H9 (cell line): ENCODE measurements at regions not wholly inside any gene's neighbourhood (a gene's known extent, or its start where the extent isn't known, plus 50 kb on each side); places are given as distances from the start of the nearest gene placed in this dataset.

ENCODE experiments used
- DNase-seq: peaks from one replicate; pipeline ENCODE4 v3.0.0-alpha.2; 2017
- H2AFZ ChIP-seq: one replicate; pipeline ENCODE4 v1.6.1; 2013; ENCODE audit warnings: mild to moderate bottlenecking, low read length, control low read depth, moderate library complexity
- H2AK5ac ChIP-seq: 2 replicates; pipeline ENCODE4 v1.6.1; 2013; ENCODE audit warnings: low read length, control low read depth, mixed read lengths; ENCODE audit not compliant: insufficient read length
- H2BK120ac ChIP-seq: one replicate; pipeline ENCODE4 v1.6.1; 2013; ENCODE audit warnings: low read depth, mild to moderate bottlenecking, low read length, control low read depth, inconsistent platforms; ENCODE audit not compliant: poor library complexity, severe bottlenecking
- H2BK12ac ChIP-seq: 2 replicates; pipeline ENCODE4 v1.6.1; 2013; ENCODE audit warnings: low read length, control low read depth, mixed read lengths, low read depth; ENCODE audit not compliant: insufficient read length
- H2BK15ac ChIP-seq: 2 replicates; pipeline ENCODE4 v1.6.1; 2013; ENCODE audit warnings: low read depth, low read length, control low read depth
- H2BK20ac ChIP-seq: one replicate; pipeline ENCODE4 v1.6.1; 2013; ENCODE audit warnings: low read depth, mild to moderate bottlenecking, low read length, control low read depth, inconsistent platforms; ENCODE audit not compliant: poor library complexity, severe bottlenecking
- H2BK5ac ChIP-seq: 2 replicates; pipeline ENCODE4 v1.6.1; 2013; ENCODE audit warnings: low read length, control low read depth, mixed read lengths; ENCODE audit not compliant: insufficient read length
- H3K14ac ChIP-seq: 2 replicates; pipeline ENCODE4 v1.6.1; 2013; ENCODE audit warnings: low read length, control low read depth; ENCODE audit not compliant: insufficient read depth
- H3K18ac ChIP-seq: 2 replicates; pipeline ENCODE4 v1.6.1; 2013; ENCODE audit warnings: low read depth, mild to moderate bottlenecking, mixed read lengths, low read length, control low read depth; ENCODE audit not compliant: insufficient read length
- H3K23ac ChIP-seq: 2 replicates; pipeline ENCODE4 v1.6.1; 2013; ENCODE audit warnings: low read length, control low read depth, mixed read lengths, low read depth; ENCODE audit not compliant: insufficient read length
- H3K23me2 ChIP-seq: 2 replicates; pipeline ENCODE4 v1.6.1; 2013; ENCODE audit warnings: low read depth, mild to moderate bottlenecking, mixed read lengths, low read length, control low read depth; ENCODE audit not compliant: insufficient read length, poor library complexity, severe bottlenecking
- H3K27ac ChIP-seq: 2 replicates; pipeline ENCODE4 v1.5.1; 2013; ENCODE audit warnings: low read length, control low read depth, mixed read lengths, low read depth; ENCODE audit not compliant: insufficient read length
- H3K27me3 ChIP-seq: 2 replicates; pipeline ENCODE4 v1.6.1; 2013; ENCODE audit warnings: low read length, control low read depth, inconsistent platforms; ENCODE audit not compliant: insufficient read depth
- H3K4ac ChIP-seq: 2 replicates; pipeline ENCODE4 v1.6.1; 2013; ENCODE audit warnings: low read depth, mild to moderate bottlenecking, control low read depth, inconsistent platforms, low read length, moderate library complexity
- H3K4me1 ChIP-seq: 2 replicates; pipeline ENCODE4 v1.6.1; 2013; ENCODE audit warnings: low read length, control low read depth, inconsistent platforms; ENCODE audit not compliant: insufficient read depth
- H3K4me2 ChIP-seq: 2 replicates; pipeline ENCODE4 v1.6.1; 2013; ENCODE audit warnings: low read length, control low read depth, mixed read lengths; ENCODE audit not compliant: insufficient read length, insufficient read depth
- H3K56ac ChIP-seq: 2 replicates; pipeline ENCODE4 v1.6.1; 2013; ENCODE audit warnings: low read depth, mild to moderate bottlenecking, mixed read lengths, low read length, control low read depth; ENCODE audit not compliant: insufficient read length
- H3K79me1 ChIP-seq: 2 replicates; pipeline ENCODE4 v1.6.1; 2013; ENCODE audit warnings: low read depth, mild to moderate bottlenecking, moderate library complexity, low read length, control low read depth, inconsistent platforms; ENCODE audit not compliant: insufficient read depth, poor library complexity, severe bottlenecking
- H3K79me2 ChIP-seq: 2 replicates; pipeline ENCODE4 v1.6.1; 2013; ENCODE audit warnings: low read length, control low read depth, inconsistent platforms; ENCODE audit not compliant: insufficient read depth
- H3K9ac ChIP-seq: 2 replicates; pipeline ENCODE4 v1.6.1; 2013; ENCODE audit warnings: low read length, control low read depth, mixed read lengths; ENCODE audit not compliant: insufficient read length; ENCODE audit errors: extremely low read depth
- H3K9me3 ChIP-seq: one replicate; pipeline ENCODE4 v1.6.1; 2013; ENCODE audit warnings: low read depth, low read length, inconsistent platforms; ENCODE audit not compliant: control insufficient read depth
- H3T11ph ChIP-seq: one replicate; pipeline ENCODE4 v1.6.1; 2013; ENCODE audit warnings: mild to moderate bottlenecking, low read length, control low read depth, inconsistent platforms
- H4K20me1 ChIP-seq: one replicate; pipeline ENCODE4 v1.6.1; 2013; ENCODE audit not compliant: control insufficient read depth, insufficient read length, insufficient read depth
- H4K5ac ChIP-seq: 2 replicates; pipeline ENCODE4 v1.6.1; 2013; ENCODE audit warnings: low read depth, mild to moderate bottlenecking, mixed read lengths, low read length, control low read depth; ENCODE audit not compliant: insufficient read length
- H4K8ac ChIP-seq: replicated peaks from 2 replicates; pipeline ENCODE4 v1.6.1; 2013; ENCODE audit warnings: low read length, control low read depth, mixed read lengths, low read depth; ENCODE audit not compliant: insufficient read length
- H4K91ac ChIP-seq: 2 replicates; pipeline ENCODE4 v1.6.1; 2013; ENCODE audit warnings: low read depth, mild to moderate bottlenecking, moderate library complexity, mixed read lengths, low read length, control low read depth; ENCODE audit not compliant: insufficient read length
- H3K27ac Mint-ChIP-seq, 3 experiments: 2 replicates in 2 of 3; 3 replicates in 1 of 3; pipeline ENCODE4 v1.8.0; 2020 to 2021; ENCODE audit warnings: mixed read lengths in 3 of 3, mild to moderate bottlenecking in 1 of 3, moderate library complexity in 1 of 3
- H3K27me3 Mint-ChIP-seq: 2 replicates; pipeline ENCODE4 v1.8.0; 2021; ENCODE audit warnings: low read depth, mild to moderate bottlenecking, moderate library complexity, mixed read lengths
- H3K36me3 Mint-ChIP-seq, 3 experiments: 2 replicates in 2 of 3; 3 replicates in 1 of 3; pipeline ENCODE4 v1.8.0; 2020 to 2021; ENCODE audit warnings: low read depth in 3 of 3, mixed read lengths in 3 of 3; ENCODE audit not compliant: insufficient read depth in 1 of 3
- H3K4me1 Mint-ChIP-seq, 2 experiments: 2 replicates each; pipeline ENCODE4 v1.8.0; 2020; ENCODE audit warnings: mixed read lengths in 2 of 2
- H3K4me3 Mint-ChIP-seq, 2 experiments: 2 replicates in 1 of 2; 3 replicates in 1 of 2; pipeline ENCODE4 v1.8.0; 2020 to 2021; ENCODE audit warnings: mild to moderate bottlenecking in 2 of 2, mixed read lengths in 2 of 2, moderate library complexity in 1 of 2
- H3K9me3 Mint-ChIP-seq, 2 experiments: 2 replicates in 1 of 2; 3 replicates in 1 of 2; pipeline ENCODE4 v1.8.0; 2020; ENCODE audit warnings: mild to moderate bottlenecking in 2 of 2, mixed read lengths in 2 of 2, moderate library complexity in 1 of 2
- CTCF ChIP-seq: fragments of 200-600 bp; sonication (generic); conservative IDR thresholded peaks from 3 replicates; pipeline ENCODE4 v1.8.0; 2021; ENCODE audit warnings: antibody characterized with exemption, mild to moderate bottlenecking
- WGBS: extraction: QIAGEN DNeasy Blood & Tissue Kit; methylation state at CpG from one replicate; pipeline ENCODE4 v1.1.7; 2013; ENCODE audit warnings: missing lambda C conversion rate, low lambda C conversion rate, mixed read lengths; ENCODE audit not compliant: insufficient read length; ENCODE audit errors: extremely low coverage; 5-methylcytosine and 5-hydroxymethylcytosine counted together

DNA sequence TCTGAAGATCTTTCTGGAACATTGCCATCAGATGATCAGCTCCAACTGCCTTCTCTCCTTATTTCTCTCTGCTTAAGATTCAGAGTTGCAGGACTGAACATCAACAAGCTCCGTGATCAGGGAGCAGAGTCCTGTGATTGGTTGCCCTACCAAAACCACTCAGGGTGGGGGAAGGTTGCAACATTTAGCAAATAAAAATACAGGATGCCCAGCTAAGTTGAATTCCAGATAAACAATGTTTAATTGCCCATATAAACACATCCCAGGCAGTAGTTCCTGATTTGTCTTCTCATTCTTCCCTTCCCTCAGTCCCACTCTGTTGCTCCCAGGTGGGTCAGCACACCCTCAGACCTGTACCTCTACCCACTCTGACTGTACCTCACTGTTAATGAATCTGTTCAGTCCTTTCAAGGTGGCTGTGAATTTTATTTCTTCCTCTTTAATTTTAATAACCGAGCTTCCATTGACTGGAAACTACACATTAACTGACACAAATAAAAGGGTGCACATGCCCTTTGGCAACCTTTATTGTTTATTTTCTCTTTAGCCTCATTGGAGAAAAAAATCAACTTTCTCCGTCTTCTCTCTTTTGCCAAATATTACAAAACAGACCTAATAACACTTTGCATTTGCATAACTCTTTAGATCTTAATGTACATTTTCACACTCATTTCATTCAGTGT lies 167.1 kb upstream of the PKDCC start:
- Histone ChIP-seq H4K5ac (no peak overlapping the region), H2BK12ac (no peak overlapping the region), H3K4me2 (no peak overlapping the region), H2AK5ac (no peak overlapping the region), H3K4me1 (no peaks in the 10 kb centered on the region; the same call in 1 of the 2 replicates), H2BK5ac (no peak overlapping the region), H4K91ac (no peak overlapping the region), H3K9ac (no peak overlapping the region), H3K14ac (no peak overlapping the region), H3K79me2 (no peaks in the 10 kb centered on the region), H3K27me3 (no peaks in the 10 kb centered on the region), H3K23ac (no peak overlapping the region), H3T11ph (no peak overlapping the region), H3K56ac (no peak overlapping the region), H2AFZ (no peak overlapping the region), H3K9me3 (no peaks in the 10 kb centered on the region), H2BK15ac (no peak overlapping the region), H3K4ac (no peak overlapping the region), H4K8ac (no peak overlapping the region), H3K18ac (no peak overlapping the region), H3K79me1 (no peaks in the 10 kb centered on the region), H4K20me1 (no peaks in the 10 kb centered on the region), H3K27ac (no peak overlapping the region), H2BK20ac (no peak overlapping the region), H2BK120ac (no peak overlapping the region), H3K23me2 (no peaks in the 10 kb centered on the region)
- DNase-seq: no peak
- no peaks in the 10 kb centered on the region for H3K36me3 Mint-ChIP-seq
- no peak for TF ChIP-seq CTCF
- H3K27ac Mint-ChIP-seq: no peak overlapping the region
- WGBS: no CpG with 5 or more reads among the region's 3 CpGs
- peaks cover 3% of the 10 kb centered on the region; the same call in 1 of the 2 replicates for H3K27me3 Mint-ChIP-seq
- no peak overlapping the region for H3K4me3 Mint-ChIP-seq
- no peaks in the 10 kb centered on the region for H3K9me3 Mint-ChIP-seq
- peaks cover 19 to 33% of the 10 kb centered on the region in 2 experiments for H3K4me1 Mint-ChIP-seq
